ENCODE measurements at regions not wholly inside any gene's neighbourhood (a gene's known extent, or its start where the extent isn't known, plus 50 kb on each side); places are given as distances from the start of the nearest gene placed in this dataset.

DNA sequence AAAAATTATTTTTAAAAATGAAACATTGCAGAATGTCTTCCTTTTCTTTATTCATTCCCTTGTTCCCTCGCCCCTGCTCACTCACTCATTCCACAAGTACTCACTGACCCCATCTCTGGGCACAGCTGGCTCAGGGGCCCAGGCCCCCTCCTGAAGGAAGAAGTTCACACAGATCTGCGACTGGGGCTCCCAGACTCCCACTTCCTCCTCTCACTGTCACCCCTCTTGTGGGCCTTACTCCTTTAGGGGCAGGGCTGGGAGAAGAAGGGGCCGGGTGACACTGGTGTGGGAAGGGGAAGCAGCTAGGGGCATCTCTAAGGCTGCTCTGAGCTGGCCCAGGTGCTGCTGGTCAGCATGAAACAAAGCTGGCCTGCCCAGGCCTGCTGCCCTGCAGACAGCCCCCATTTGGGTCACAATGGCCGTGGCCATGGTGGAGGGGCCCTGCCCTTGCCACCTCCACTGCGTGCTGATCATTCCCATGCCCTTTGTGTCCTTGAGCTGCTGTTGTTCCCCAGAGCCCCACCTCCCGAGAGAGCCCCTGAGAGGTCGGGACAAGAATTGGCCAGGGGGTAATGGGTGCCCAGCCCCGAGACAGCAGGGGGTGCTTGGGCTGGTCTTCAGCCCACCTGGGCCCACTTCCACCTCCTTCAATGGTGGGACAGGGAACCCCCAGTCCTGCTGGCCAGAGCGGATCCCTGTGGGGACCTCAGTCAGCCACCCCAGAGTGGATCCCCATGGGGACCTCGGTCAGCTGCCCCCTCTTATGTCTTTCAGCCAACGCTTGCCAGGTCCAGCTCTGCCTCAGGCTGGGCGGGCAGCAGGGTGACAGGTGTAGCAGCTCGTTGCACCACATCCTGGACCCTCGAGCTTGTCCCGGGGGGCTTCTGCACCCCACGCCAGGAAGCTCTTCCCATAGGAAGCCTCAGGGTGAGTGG is 212.4 kb upstream of the C14orf180 start:
- no peak for DNase-seq
- intact Hi-C loops (cut with DNase I): no loop called here

GRCh38 chr14:104367866-104368750 is 211.5 kb upstream of the C14orf180 start:
- Histone ChIP-seq H3K4me1 (no peaks in the 10 kb centered on the region), H3K27me3 (peaks cover 2% of the 10 kb centered on the region), H3K27ac (no peak overlapping the region), H3K9me3 (no peaks in the 10 kb centered on the region), H3K4me3 (no peak overlapping the region), H3K36me3 (no peaks in the 10 kb centered on the region)
- no peak for TF ChIP-seq CTCF (IDR thresholded peaks at IDR 0.05)
- ATAC-seq: no peak
- intact Hi-C loops (cut with DNase I): no loop called here
- no peak for DNase-seq

More for the DNA sequence above, 212.4 kb upstream of the C14orf180 start:
- no peaks in the 10 kb centered on the region for H3K36me3 ChIP-seq
- no peak for TF ChIP-seq CTCF (IDR thresholded peaks at IDR 0.05)
- ATAC-seq: no peak
- no peak overlapping the region for H3K27ac ChIP-seq
- H3K4me3 ChIP-seq: no peak overlapping the region
- no peaks in the 10 kb centered on the region for H3K27me3 ChIP-seq
- no peaks in the 10 kb centered on the region for H3K9me3 ChIP-seq
- H3K4me1 ChIP-seq: no peaks in the 10 kb centered on the region

- no peak overlapping the region for H3K4me3 ChIP-seq
- no peak for TF ChIP-seq CTCF (IDR thresholded peaks at IDR 0.05)
- DNase-seq (no peak), ATAC-seq (no peak)
- H3K27ac ChIP-seq: no peak overlapping the region
- no peaks in the 10 kb centered on the region for H3K4me1 ChIP-seq
- intact Hi-C loops (cut with DNase I): no loop called here
- no peaks in the 10 kb centered on the region for H3K36me3 ChIP-seq
- no peaks in the 10 kb centered on the region for H3K9me3 ChIP-seq
- peaks cover 8% of the 10 kb centered on the region for H3K27me3 ChIP-seq
Measured at GRCh38 chr14:104368751-104369100, 210.8 kb upstream of the C14orf180 start.

DNA sequence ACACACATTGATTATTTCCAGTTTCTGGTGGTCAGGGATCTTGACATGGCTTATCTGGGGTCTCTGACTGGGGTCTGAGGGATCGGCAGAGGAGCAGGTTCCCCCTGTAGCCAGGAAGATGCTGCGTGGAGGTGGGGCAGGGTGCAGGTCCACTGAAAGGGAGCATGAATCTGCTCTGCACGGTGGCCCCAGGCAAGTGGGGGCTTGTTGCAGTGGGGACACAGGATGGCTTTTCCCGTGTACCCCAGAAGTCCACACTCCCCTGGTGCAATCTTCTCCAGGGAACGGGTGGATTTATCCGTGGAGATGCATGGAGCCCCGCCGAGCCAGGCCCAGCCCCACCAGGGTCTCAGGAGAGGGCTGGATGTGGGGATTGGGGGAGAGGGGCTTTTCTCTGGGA is 210.4 kb upstream of the C14orf180 start:
- no peak for TF ChIP-seq CTCF (IDR thresholded peaks at IDR 0.05)
- DNase-seq (no peak), ATAC-seq (no peak)
- no peak overlapping the region for H3K4me3 ChIP-seq
- H3K27me3 ChIP-seq: peaks cover 9% of the 10 kb centered on the region
- intact Hi-C loops (cut with DNase I): no loop called here
- H3K27ac ChIP-seq: no peak overlapping the region
- no peaks in the 10 kb centered on the region for H3K36me3 ChIP-seq
- no peaks in the 10 kb centered on the region for H3K9me3 ChIP-seq
- H3K4me1 ChIP-seq: no peaks in the 10 kb centered on the region

GRCh38 chr14:104370256-104370870 is 209.2 kb upstream of the C14orf180 start:
- H3K36me3 ChIP-seq: no peaks in the 10 kb centered on the region
- no peak overlapping the region for H3K27ac ChIP-seq
- H3K9me3 ChIP-seq: no peaks in the 10 kb centered on the region
- no peaks in the 10 kb centered on the region for H3K4me1 ChIP-seq
- TF ChIP-seq CTCF (IDR thresholded peaks at IDR 0.05): peak; percentile 30
- H3K4me3 ChIP-seq: no peak overlapping the region
- peaks cover 9% of the 10 kb centered on the region for H3K27me3 ChIP-seq
- intact Hi-C loops (cut with DNase I): no loop called here
- ATAC-seq: no peak
- DNase-seq: no peak
